ENCODE measurements at regions not wholly inside any gene's neighbourhood (a gene's known extent, or its start where the extent isn't known, plus 50 kb on each side); places are given as distances from the start of the nearest gene placed in this dataset.

DNA sequence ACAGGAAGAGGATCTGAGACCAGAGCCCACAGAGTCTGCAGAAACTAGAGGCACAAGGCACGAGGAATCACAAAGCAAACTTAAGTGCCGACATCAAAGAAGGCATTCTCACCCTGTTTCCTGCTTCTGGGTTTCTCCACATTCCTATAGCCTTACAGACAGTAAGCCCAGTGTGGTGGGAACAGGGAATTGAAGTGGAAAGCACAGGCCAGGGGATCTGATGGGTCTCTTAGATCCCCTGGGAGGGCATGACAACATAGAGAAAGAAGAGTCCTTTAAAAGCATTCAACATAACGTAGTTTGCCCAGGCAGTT lies 75.6 kb upstream of the FRMD6 start:
- H3K27me3 ChIP-seq (ENCODE audit: insufficient read depth, low read depth, low read length) = no peaks in the 10 kb centered on the region
- H3K36me3 ChIP-seq (ENCODE audit: insufficient read depth, low read length) = no peaks in the 10 kb centered on the region
- TF ChIP-seq RAD21 (conservative IDR thresholded peaks at IDR 0.05) (no peak), MXI1 (conservative IDR thresholded peaks at IDR 0.05; ENCODE audit: poor library complexity, severe bottlenecking) (no peak), SMC3 (conservative IDR thresholded peaks at IDR 0.05; ENCODE audit: poor library complexity) (no peak), CTCF (IDR thresholded peaks at IDR 0.05; ENCODE audit: poor library complexity, severe bottlenecking) (no peak), EZH2 (IDR thresholded peaks at IDR 0.05; ENCODE audit: borderline replicate concordance, insufficient read depth, low read length, poor library complexity, severe bottlenecking) (no peak), EP300 (conservative IDR thresholded peaks at IDR 0.05; ENCODE audit: poor library complexity, severe bottlenecking) (no peak), POLR2AphosphoS5 (IDR thresholded peaks at IDR 0.05) (no peak), TAF1 (IDR thresholded peaks at IDR 0.05; ENCODE audit: low read depth) (no peak)
- TF ChIP-seq, protein P1, sequence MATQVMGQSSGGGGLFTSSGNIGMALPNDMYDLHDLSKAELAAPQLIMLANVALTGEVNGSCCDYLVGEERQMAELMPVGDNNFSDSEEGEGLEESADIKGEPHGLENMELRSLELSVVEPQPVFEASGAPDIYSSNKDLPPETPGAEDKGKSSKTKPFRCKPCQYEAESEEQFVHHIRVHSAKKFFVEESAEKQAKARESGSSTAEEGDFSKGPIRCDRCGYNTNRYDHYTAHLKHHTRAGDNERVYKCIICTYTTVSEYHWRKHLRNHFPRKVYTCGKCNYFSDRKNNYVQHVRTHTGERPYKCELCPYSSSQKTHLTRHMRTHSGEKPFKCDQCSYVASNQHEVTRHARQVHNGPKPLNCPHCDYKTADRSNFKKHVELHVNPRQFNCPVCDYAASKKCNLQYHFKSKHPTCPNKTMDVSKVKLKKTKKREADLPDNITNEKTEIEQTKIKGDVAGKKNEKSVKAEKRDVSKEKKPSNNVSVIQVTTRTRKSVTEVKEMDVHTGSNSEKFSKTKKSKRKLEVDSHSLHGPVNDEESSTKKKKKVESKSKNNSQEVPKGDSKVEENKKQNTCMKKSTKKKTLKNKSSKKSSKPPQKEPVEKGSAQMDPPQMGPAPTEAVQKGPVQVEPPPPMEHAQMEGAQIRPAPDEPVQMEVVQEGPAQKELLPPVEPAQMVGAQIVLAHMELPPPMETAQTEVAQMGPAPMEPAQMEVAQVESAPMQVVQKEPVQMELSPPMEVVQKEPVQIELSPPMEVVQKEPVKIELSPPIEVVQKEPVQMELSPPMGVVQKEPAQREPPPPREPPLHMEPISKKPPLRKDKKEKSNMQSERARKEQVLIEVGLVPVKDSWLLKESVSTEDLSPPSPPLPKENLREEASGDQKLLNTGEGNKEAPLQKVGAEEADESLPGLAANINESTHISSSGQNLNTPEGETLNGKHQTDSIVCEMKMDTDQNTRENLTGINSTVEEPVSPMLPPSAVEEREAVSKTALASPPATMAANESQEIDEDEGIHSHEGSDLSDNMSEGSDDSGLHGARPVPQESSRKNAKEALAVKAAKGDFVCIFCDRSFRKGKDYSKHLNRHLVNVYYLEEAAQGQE (IDR thresholded peaks at IDR 0.05; ENCODE audit: borderline replicate concordance) = no peak
- no peaks in the 10 kb centered on the region for H3K9me2 ChIP-seq (ENCODE audit: insufficient read depth, low read length)
- H4K20me1 ChIP-seq (ENCODE audit: insufficient read depth) = no peaks in the 10 kb centered on the region
- H3F3A ChIP-seq (ENCODE audit: insufficient read depth, low read length, poor library complexity, severe bottlenecking) = no peaks in the 10 kb centered on the region
- H2AFZ ChIP-seq (ENCODE audit: low read depth, low read length) = no peak overlapping the region
- H3K4me3 ChIP-seq (ENCODE audit: low read length) = no peak overlapping the region
- no peak overlapping the region for H3K9ac ChIP-seq (ENCODE audit: low read length)
- no peaks in the 10 kb centered on the region for H3K79me2 ChIP-seq (replicated peaks; ENCODE audit: insufficient read depth, low read length)
- no peak overlapping the region for H3K27ac ChIP-seq (ENCODE audit: low read length)
- no peaks in the 10 kb centered on the region for H3K9me3 ChIP-seq (ENCODE audit: low read length)
- no peak overlapping the region for H3K4me2 ChIP-seq (ENCODE audit: low read length)

DNA sequence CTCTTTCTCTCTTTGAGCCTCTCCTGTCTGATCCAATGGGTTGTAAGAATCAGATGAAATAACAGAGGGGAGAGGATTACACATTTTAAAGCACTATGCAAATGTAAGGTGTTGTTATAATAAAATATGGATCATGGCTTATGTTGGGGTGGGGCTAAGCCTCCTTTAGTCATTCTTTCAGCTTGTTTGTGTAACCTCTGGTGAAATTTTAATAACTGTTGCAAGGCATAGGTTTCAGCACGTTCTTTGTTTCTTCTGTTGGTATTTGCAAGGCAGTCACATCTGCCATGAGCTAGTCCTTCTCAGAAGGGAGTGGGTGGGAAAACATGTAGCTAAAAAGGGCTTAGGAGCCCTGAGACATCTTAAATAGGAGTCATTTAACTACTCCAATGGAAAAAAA lies 74.8 kb upstream of the FRMD6 start:
- Histone ChIP-seq H3K27me3 (ENCODE audit: insufficient read depth, low read depth, low read length) (no peaks in the 10 kb centered on the region), H3K36me3 (ENCODE audit: insufficient read depth, low read length) (no peaks in the 10 kb centered on the region), H3F3A (ENCODE audit: insufficient read depth, low read length, poor library complexity, severe bottlenecking) (no peaks in the 10 kb centered on the region), H3K9me3 (ENCODE audit: low read length) (no peaks in the 10 kb centered on the region), H3K79me2 (replicated peaks; ENCODE audit: insufficient read depth, low read length) (no peaks in the 10 kb centered on the region), H2AFZ (ENCODE audit: low read depth, low read length) (no peak overlapping the region), H3K27ac (ENCODE audit: low read length) (no peak overlapping the region), H3K4me2 (ENCODE audit: low read length) (no peak overlapping the region), H3K9me2 (ENCODE audit: insufficient read depth, low read length) (no peaks in the 10 kb centered on the region), H3K4me3 (ENCODE audit: low read length) (no peak overlapping the region), H4K20me1 (ENCODE audit: insufficient read depth) (no peaks in the 10 kb centered on the region), H3K9ac (ENCODE audit: low read length) (no peak overlapping the region)
- TF ChIP-seq CTCF (IDR thresholded peaks at IDR 0.05; ENCODE audit: poor library complexity, severe bottlenecking) (no peak), SMC3 (conservative IDR thresholded peaks at IDR 0.05; ENCODE audit: poor library complexity) (no peak), TAF1 (IDR thresholded peaks at IDR 0.05; ENCODE audit: low read depth) (no peak), RAD21 (conservative IDR thresholded peaks at IDR 0.05) (no peak), EZH2 (IDR thresholded peaks at IDR 0.05; ENCODE audit: borderline replicate concordance, insufficient read depth, low read length, poor library complexity, severe bottlenecking) (no peak), MXI1 (conservative IDR thresholded peaks at IDR 0.05; ENCODE audit: poor library complexity, severe bottlenecking) (no peak), POLR2AphosphoS5 (IDR thresholded peaks at IDR 0.05) (no peak), EP300 (conservative IDR thresholded peaks at IDR 0.05; ENCODE audit: poor library complexity, severe bottlenecking) (no peak)
- TF ChIP-seq, protein P1 (IDR thresholded peaks at IDR 0.05; ENCODE audit: borderline replicate concordance) = no peak
